IMR-90 (cell line): ENCODE measurements at regions not wholly inside any gene's neighbourhood (a gene's known extent, or its start where the extent isn't known, plus 50 kb on each side); places are given as distances from the start of the nearest gene placed in this dataset.

Source experiments
- ATAC-seq: fragments of 200-7000 bp; cut with Tn5 transposase; 2 replicates; pipeline ENCODE4 v1.9.1; 2020; ENCODE audit warnings: low read depth, mild to moderate bottlenecking, moderate library complexity
- BruUV-seq: library from RNA; stranded (reverse); fragments of 400-500 nt; replicated peaks from 2 replicates; lab custom pipeline; 2021; lab: Mats Ljungman, UMichigan
- CTCF ChIA-PET: fragments of 300-600 bp; formaldehyde crosslinking; extraction: SDS; loops from one replicate; lab custom pipeline; 2021; ENCODE audit warnings: antibody characterized with exemption; lab: Yijun Ruan, JAX
- POLR2A ChIA-PET: fragments of 300-600 bp; sonication (Branson Sonifier 250); formaldehyde crosslinking; loops from one replicate; lab custom pipeline; 2022; ENCODE audit warnings: antibody characterized with exemption; ENCODE audit not compliant: unreplicated experiment; lab: Charles Lee
- DNase-seq: peaks from one replicate; pipeline ENCODE4 v3.0.0; 2013
- H2AFZ ChIP-seq: replicated peaks from 2 replicates; pipeline ENCODE3; 2013; ENCODE audit warnings: low read length, mild to moderate bottlenecking; ENCODE audit not compliant: poor library complexity
- H2AK5ac ChIP-seq: 2 replicates; pipeline ENCODE4 v1.6.1; 2013; ENCODE audit warnings: low read depth, low read length, inconsistent platforms
- H2AK9ac ChIP-seq: replicated peaks from 2 replicates; pipeline ENCODE3; 2013; ENCODE audit warnings: mild to moderate bottlenecking, low read depth, low read length, moderate library complexity; ENCODE audit not compliant: poor library complexity
- H2BK120ac ChIP-seq: 2 replicates; pipeline ENCODE4 v1.6.1; 2013; ENCODE audit warnings: low read depth, low read length, inconsistent platforms
- H2BK15ac ChIP-seq: 3 replicates; pipeline ENCODE4 v1.6.1; 2013; ENCODE audit warnings: low read depth, low read length, inconsistent platforms
- H2BK20ac ChIP-seq: 2 replicates; pipeline ENCODE4 v1.6.1; 2013; ENCODE audit warnings: low read depth, mild to moderate bottlenecking, inconsistent platforms, low read length, moderate library complexity
- H2BK5ac ChIP-seq: 2 replicates; pipeline ENCODE4 v1.6.1; 2013; ENCODE audit warnings: mild to moderate bottlenecking, low read depth, low read length, inconsistent platforms; ENCODE audit not compliant: poor library complexity, severe bottlenecking
- H3K14ac ChIP-seq: replicated peaks from 2 replicates; pipeline ENCODE4 v1.6.1; 2013; ENCODE audit warnings: low read depth, low read length, inconsistent platforms
- H3K18ac ChIP-seq: 2 replicates; pipeline ENCODE4 v1.6.1; 2013; ENCODE audit warnings: low read depth, low read length, control low read depth
- H3K23ac ChIP-seq: 2 replicates; pipeline ENCODE4 v1.6.1; 2013; ENCODE audit warnings: low read depth, low read length, inconsistent platforms
- H3K27ac ChIP-seq: 2 replicates; pipeline ENCODE4 v1.5.1; 2013; ENCODE audit warnings: mild to moderate bottlenecking, control low read depth, low read length; ENCODE audit not compliant: insufficient read depth
- H3K27me3 ChIP-seq: 2 replicates; pipeline ENCODE4 v1.6.1; 2013; ENCODE audit warnings: low read length; ENCODE audit not compliant: control insufficient read depth, insufficient read depth
- H3K36me3 ChIP-seq: 2 replicates; pipeline ENCODE4 v1.6.1; 2013; ENCODE audit warnings: low read length, mixed read lengths; ENCODE audit not compliant: control insufficient read depth, insufficient read depth
- H3K4ac ChIP-seq: 2 replicates; pipeline ENCODE4 v1.6.1; 2013; ENCODE audit warnings: low read depth, low read length, inconsistent platforms
- H3K4me1 ChIP-seq: 2 replicates; pipeline ENCODE4 v1.6.1; 2013; ENCODE audit warnings: low read length, mixed read lengths; ENCODE audit not compliant: control insufficient read depth, insufficient read depth
- H3K4me2 ChIP-seq: 2 replicates; pipeline ENCODE4 v1.6.1; 2013; ENCODE audit warnings: low read depth, mild to moderate bottlenecking, control low read depth, low read length, moderate library complexity
- H3K4me3 ChIP-seq: 2 replicates; pipeline ENCODE4 v1.5.1; 2013; ENCODE audit warnings: low read depth, mild to moderate bottlenecking, control low read depth, low read length, moderate library complexity; ENCODE audit not compliant: insufficient read depth
- H3K56ac ChIP-seq: 2 replicates; pipeline ENCODE4 v1.6.1; 2013; ENCODE audit warnings: low read length, inconsistent platforms; ENCODE audit not compliant: insufficient read depth; ENCODE audit errors: extremely low read depth
- H3K79me1 ChIP-seq, 2 experiments: 2 replicates each; pipeline ENCODE4 v1.6.1; 2013; ENCODE audit warnings: low read length in 2 of 2, inconsistent platforms in 1 of 2, low read depth in 1 of 2
- H3K9ac ChIP-seq: 2 replicates; pipeline ENCODE4 v1.6.1; 2013; ENCODE audit warnings: low read depth, low read length, control low read depth
- H3K9me1 ChIP-seq: 2 replicates; pipeline ENCODE4 v1.6.1; 2013; ENCODE audit warnings: low read length, inconsistent platforms; ENCODE audit not compliant: insufficient read depth
- H3K9me3 ChIP-seq: 2 replicates; pipeline ENCODE4 v1.6.1; 2013; ENCODE audit warnings: low read length; ENCODE audit not compliant: control insufficient read depth, insufficient read depth
- H4K20me1 ChIP-seq: 2 replicates; pipeline ENCODE4 v1.6.1; 2013; ENCODE audit warnings: low read length, inconsistent platforms; ENCODE audit not compliant: insufficient read depth
- H4K5ac ChIP-seq: 2 replicates; pipeline ENCODE4 v1.6.1; 2013; ENCODE audit warnings: mild to moderate bottlenecking, low read depth, low read length, control low read depth
- H4K8ac ChIP-seq, 2 experiments: 2 replicates each; pipeline ENCODE4 v1.6.1; 2013; ENCODE audit warnings: low read depth in 2 of 2, low read length in 2 of 2, control low read depth in 1 of 2, inconsistent platforms in 1 of 2
- H4K91ac ChIP-seq: 2 replicates; pipeline ENCODE4 v1.6.1; 2013; ENCODE audit warnings: low read depth, low read length, inconsistent platforms; ENCODE audit not compliant: insufficient read depth
- BHLHE40 ChIP-seq: fragments of 150-350 bp; IDR thresholded peaks from 2 replicates; pipeline ENCODE4 v1.6.1; 2016; ENCODE audit warnings: mild to moderate bottlenecking, low read depth, low read length
- CHD1 ChIP-seq: IDR thresholded peaks from 2 replicates; pipeline ENCODE4 v1.6.1; 2012; ENCODE audit warnings: low read depth, low read length, improper control_type of control experiment
- MAFK ChIP-seq: IDR thresholded peaks from 2 replicates; pipeline ENCODE4 v1.6.1; 2012; ENCODE audit warnings: low read depth, low read length, improper control_type of control experiment
- MXI1 ChIP-seq: IDR thresholded peaks from 2 replicates; pipeline ENCODE4 v1.6.1; 2012; ENCODE audit warnings: low read depth, mild to moderate bottlenecking, low read length, moderate library complexity, borderline replicate concordance
- NFE2L2 ChIP-seq: fragments of 150-350 bp; IDR thresholded peaks from 2 replicates; pipeline ENCODE4 v1.6.1; 2016; ENCODE audit warnings: low read depth, mild to moderate bottlenecking, low read length
- POLR2A ChIP-seq: IDR thresholded peaks from 2 replicates; pipeline ENCODE4 v1.6.1; 2012; ENCODE audit warnings: mild to moderate bottlenecking, low read depth, low read length
- RAD21 ChIP-seq: IDR thresholded peaks from 2 replicates; pipeline ENCODE4 v1.6.1; 2012; ENCODE audit warnings: low read length, improper control_type of control experiment
- RFX5 ChIP-seq: IDR thresholded peaks from 2 replicates; pipeline ENCODE4 v1.8.0; 2012; ENCODE audit warnings: low read depth, mild to moderate bottlenecking, low read length, moderate library complexity
- dilution Hi-C: fragments of 300-500 bp; cut with HindIII; formaldehyde crosslinking; loops from one replicate; pipeline ENCODE4 v1.14.3; 2018; ENCODE audit warnings: low sequenced_read_pairs; ENCODE audit not compliant: unreplicated experiment
- in situ Hi-C: fragments of 300-500 bp; cut with MboI; formaldehyde crosslinking; loops from 3 replicates; pipeline ENCODE4 v1.14.3; 2019; ENCODE audit warnings: low sequenced_read_pairs, inconsistent platforms, mixed read lengths
- intact Hi-C: fragments of 100-400 bp; cut with micrococcal nuclease; formaldehyde crosslinking; loops from 2 replicates; pipeline ENCODE4 v1.10.0; 2022
- TF ChIP-seq, protein P1 (sequence below): fragments of 150-350 bp; IDR thresholded peaks from 2 replicates; pipeline ENCODE4 v1.6.1; 2017; ENCODE audit warnings: mild to moderate bottlenecking, antibody characterized with exemption, low read length, low read depth

DNA sequence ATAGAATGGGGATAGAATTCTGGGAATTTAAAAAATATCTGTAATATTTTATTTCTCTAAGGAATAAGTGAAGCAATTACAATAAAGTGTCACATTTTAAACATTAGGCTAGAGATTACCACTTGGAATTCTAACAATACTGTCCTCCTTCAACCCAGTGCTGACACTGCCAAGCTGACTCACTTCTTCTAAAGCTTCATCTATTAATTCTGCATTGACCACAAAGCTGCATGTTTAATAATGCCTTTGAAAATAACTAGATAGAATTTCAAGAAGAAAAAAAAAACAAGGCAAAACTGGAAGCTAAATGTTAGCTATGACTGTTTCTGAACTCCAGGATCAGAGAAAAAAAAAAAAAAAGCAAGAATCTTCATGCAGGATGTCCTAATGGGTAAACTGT is 970.7 kb upstream of the FBXO33 start:
- in situ Hi-C loops (no loop called here), dilution Hi-C loops (no loop called here), intact Hi-C loops (no loop called here)
- DNase-seq: no peak
- Histone ChIP-seq H4K91ac (no peak overlapping the region), H2AK9ac (no peak overlapping the region), H2BK20ac (no peak overlapping the region), H2BK15ac (no peak overlapping the region), H4K5ac (no peak overlapping the region), H3K36me3 (no peaks in the 10 kb centered on the region), H3K14ac (no peak overlapping the region), H3K4me3 (no peak overlapping the region), H3K27me3 (no peaks in the 10 kb centered on the region), H3K56ac (no peak overlapping the region), H3K4me1 (no peaks in the 10 kb centered on the region), H2BK5ac (no peak overlapping the region), H3K9me3 (peaks cover 4% of the 10 kb centered on the region), H2AK5ac (no peak overlapping the region), H4K20me1 (no peaks in the 10 kb centered on the region), H3K4ac (no peak overlapping the region), H3K18ac (no peak overlapping the region), H2AFZ (no peak overlapping the region), H3K9ac (no peak overlapping the region), H4K8ac (no peak overlapping the region), H3K4me2 (no peak overlapping the region), H2BK120ac (no peak overlapping the region), H3K23ac (no peak overlapping the region), H3K9me1 (no peaks in the 10 kb centered on the region), H3K27ac (no peak overlapping the region), H3K79me1 (no peaks in the 10 kb centered on the region)
- ChIA-PET POLR2A (no interaction called here), CTCF (no interaction called here)
- TF ChIP-seq POLR2A (no peak), NFE2L2 (no peak), MAFK (no peak), MXI1 (no peak), CHD1 (no peak), RFX5 (no peak), BHLHE40 (no peak), RAD21 (no peak)
- TF ChIP-seq, protein P1, sequence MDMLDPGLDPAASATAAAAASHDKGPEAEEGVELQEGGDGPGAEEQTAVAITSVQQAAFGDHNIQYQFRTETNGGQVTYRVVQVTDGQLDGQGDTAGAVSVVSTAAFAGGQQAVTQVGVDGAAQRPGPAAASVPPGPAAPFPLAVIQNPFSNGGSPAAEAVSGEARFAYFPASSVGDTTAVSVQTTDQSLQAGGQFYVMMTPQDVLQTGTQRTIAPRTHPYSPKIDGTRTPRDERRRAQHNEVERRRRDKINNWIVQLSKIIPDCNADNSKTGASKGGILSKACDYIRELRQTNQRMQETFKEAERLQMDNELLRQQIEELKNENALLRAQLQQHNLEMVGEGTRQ: no peak
- no peak for ATAC-seq
- BruUV-seq: no TSS peak
